HEK293 (cell line): ENCODE measurements at regions not wholly inside any gene's neighbourhood (a gene's known extent, or its start where the extent isn't known, plus 50 kb on each side); places are given as distances from the start of the nearest gene placed in this dataset.

Experiments
- ZBTB20 ChIP-seq: fragments of 450-650 bp; formaldehyde crosslinking; IDR thresholded peaks from 2 replicates; pipeline ENCODE4 v1.5.1; 2016; ENCODE audit warnings: missing biosample characterization, missing genetic modification characterization
- ZNF114 ChIP-seq: fragments of 450-650 bp; formaldehyde crosslinking; IDR thresholded peaks from 2 replicates; pipeline ENCODE4 v1.5.0; 2017; ENCODE audit warnings: missing biosample characterization, missing genetic modification characterization
- ZNF214 ChIP-seq: fragments of 450-650 bp; formaldehyde crosslinking; IDR thresholded peaks from 2 replicates; pipeline ENCODE4 v1.5.1; 2017; ENCODE audit warnings: missing biosample characterization, mild to moderate bottlenecking, missing genetic modification characterization, borderline replicate concordance
- ZNF658 ChIP-seq: fragments of 450-650 bp; formaldehyde crosslinking; IDR thresholded peaks from 2 replicates; pipeline ENCODE4; 2016; ENCODE audit warnings: missing biosample characterization, missing genetic modification characterization
- TF ChIP-seq, protein P1 (sequence below): fragments of 450-650 bp; formaldehyde crosslinking; IDR thresholded peaks from 2 replicates; pipeline ENCODE4 v1.5.1; 2016; ENCODE audit warnings: missing biosample characterization, missing genetic modification characterization

DNA sequence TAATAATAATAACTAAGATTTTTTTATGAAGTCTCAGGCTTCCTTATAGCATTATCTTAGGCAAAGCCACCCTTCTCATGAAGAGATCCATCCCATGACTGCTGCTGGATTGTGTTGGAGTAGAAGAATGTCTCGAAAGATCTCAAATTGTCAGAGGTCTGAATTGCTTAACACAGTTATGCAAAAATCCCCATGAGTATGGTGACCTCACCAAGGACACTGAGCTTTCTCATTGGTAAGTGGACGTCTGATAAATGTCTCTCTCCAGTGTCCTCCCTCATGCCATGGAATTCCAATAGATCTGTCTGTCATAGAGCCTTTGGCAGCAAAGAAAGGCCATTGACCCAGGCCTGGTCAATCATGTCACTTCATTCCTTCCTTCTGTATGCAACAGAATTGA lies 264.5 kb downstream of the CDH11 start:
- TF ChIP-seq, protein P1, sequence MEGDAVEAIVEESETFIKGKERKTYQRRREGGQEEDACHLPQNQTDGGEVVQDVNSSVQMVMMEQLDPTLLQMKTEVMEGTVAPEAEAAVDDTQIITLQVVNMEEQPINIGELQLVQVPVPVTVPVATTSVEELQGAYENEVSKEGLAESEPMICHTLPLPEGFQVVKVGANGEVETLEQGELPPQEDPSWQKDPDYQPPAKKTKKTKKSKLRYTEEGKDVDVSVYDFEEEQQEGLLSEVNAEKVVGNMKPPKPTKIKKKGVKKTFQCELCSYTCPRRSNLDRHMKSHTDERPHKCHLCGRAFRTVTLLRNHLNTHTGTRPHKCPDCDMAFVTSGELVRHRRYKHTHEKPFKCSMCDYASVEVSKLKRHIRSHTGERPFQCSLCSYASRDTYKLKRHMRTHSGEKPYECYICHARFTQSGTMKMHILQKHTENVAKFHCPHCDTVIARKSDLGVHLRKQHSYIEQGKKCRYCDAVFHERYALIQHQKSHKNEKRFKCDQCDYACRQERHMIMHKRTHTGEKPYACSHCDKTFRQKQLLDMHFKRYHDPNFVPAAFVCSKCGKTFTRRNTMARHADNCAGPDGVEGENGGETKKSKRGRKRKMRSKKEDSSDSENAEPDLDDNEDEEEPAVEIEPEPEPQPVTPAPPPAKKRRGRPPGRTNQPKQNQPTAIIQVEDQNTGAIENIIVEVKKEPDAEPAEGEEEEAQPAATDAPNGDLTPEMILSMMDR (tag by site-specific recombination) = no peak
- TF ChIP-seq ZNF114 (tag by site-specific recombination) = no peak
- TF ChIP-seq ZNF658 (tag by site-specific recombination) = no peak
- no peak for TF ChIP-seq ZNF214
- no peak for TF ChIP-seq ZBTB20 (tag by site-specific recombination)
